Testis (tissue), 2 donors: ENCODE measurements at regions not wholly inside any gene's neighbourhood (a gene's known extent, or its start where the extent isn't known, plus 50 kb on each side); places are given as distances from the start of the nearest gene placed in this dataset.
"Not testable (repeated sequence)": the region's sequence is repeated elsewhere in the genome, so short reads cannot be mapped to it uniquely, and the experiment has no call there.

Experiments
- DNase-seq: peaks from one replicate; pipeline ENCODE4 v3.0.0-alpha.2; 2019
- H3K27ac ChIP-seq, 2 donors: fragments of 200-600 bp; sonication (generic); one replicate each; pipeline ENCODE4 v1.5.1; 2019
- H3K27me3 ChIP-seq: fragments of 200-600 bp; sonication (generic); one replicate; pipeline ENCODE4 v1.5.1; 2019
- H3K36me3 ChIP-seq: fragments of 200-600 bp; sonication (generic); one replicate; pipeline ENCODE4 v1.5.1; 2017; ENCODE audit warnings: low read depth; ENCODE audit errors: missing control alignments
- H3K4me1 ChIP-seq: fragments of 200-600 bp; sonication (generic); one replicate; pipeline ENCODE4 v1.5.1; 2019
- H3K4me3 ChIP-seq, 2 donors: fragments of 200-600 bp; sonication (generic); one replicate each; pipeline ENCODE4 v1.5.1; 2017 to 2019
- H3K9me3 ChIP-seq: fragments of 200-600 bp; sonication (generic); one replicate; pipeline ENCODE4 v1.5.1; 2017
- POLR2A ChIP-seq: fragments of 450-650 bp; IDR thresholded peaks from one replicate; pipeline ENCODE4 v1.6.1; 2017; ENCODE audit warnings: antibody characterized with exemption, mild to moderate bottlenecking, moderate library complexity
- whole genome bisulfite sequencing, 2 donors: methylation state at CpG; one replicate each; pipeline ENCODE4 v1.1.5; 2018; 5-methylcytosine and 5-hydroxymethylcytosine counted together
- intact Hi-C: fragments of 100-400 bp; cut with DNase I; formaldehyde crosslinking; loops from one replicate; pipeline ENCODE4 v1.15.1; 2023; ENCODE audit warnings: low total_unique reads
- TF ChIP-seq, protein P1 (sequence below), 3 experiments: fragments of 450-650 bp in 2 of 3; fragments of 200-600 bp in 1 of 3; sonication (generic) in 1 of 3; IDR thresholded peaks; one replicate each; pipeline ENCODE4 v1.5.1; 2016 to 2019; ENCODE audit warnings: antibody characterized with exemption in 3 of 3, mild to moderate bottlenecking in 2 of 3, moderate library complexity in 1 of 3

DNA sequence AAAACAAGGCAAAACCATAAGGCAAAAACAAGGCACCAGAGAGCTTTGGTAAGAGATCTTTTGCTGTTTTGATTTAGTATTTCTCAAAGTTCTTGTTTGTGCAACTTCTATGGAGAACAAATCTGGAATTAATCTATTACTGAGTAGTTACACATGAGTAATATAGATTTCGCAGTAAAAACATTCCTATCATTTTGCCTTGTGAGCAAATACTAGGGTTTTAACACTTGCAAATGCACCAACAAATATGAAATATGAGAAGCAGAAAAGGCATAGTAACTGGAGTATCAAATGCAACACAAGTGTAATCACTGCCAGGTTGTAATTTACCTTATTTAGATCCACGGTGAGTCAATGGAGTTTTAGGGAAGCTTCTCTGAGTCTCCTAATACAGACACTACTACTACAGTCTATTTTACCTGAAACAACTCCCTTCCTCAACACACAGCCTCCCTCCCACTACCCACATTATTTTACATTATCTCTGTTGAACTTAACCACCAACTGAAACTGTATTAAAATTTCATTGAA is 324.1 kb downstream of the FLRT2 start:
- Histone ChIP-seq H3K4me1 (no peaks in the 10 kb centered on the region), H3K27ac (no peak overlapping the region), H3K9me3 (no peaks in the 10 kb centered on the region), H3K4me3 (no peak overlapping the region), H3K36me3 (no peaks in the 10 kb centered on the region), H3K27me3 (no peaks in the 10 kb centered on the region)
- 85 to 92% methylated on average over 2 of the region's 2 CpGs for WGBS, 2 donors
- no peak for DNase-seq
- TF ChIP-seq, protein P1, sequence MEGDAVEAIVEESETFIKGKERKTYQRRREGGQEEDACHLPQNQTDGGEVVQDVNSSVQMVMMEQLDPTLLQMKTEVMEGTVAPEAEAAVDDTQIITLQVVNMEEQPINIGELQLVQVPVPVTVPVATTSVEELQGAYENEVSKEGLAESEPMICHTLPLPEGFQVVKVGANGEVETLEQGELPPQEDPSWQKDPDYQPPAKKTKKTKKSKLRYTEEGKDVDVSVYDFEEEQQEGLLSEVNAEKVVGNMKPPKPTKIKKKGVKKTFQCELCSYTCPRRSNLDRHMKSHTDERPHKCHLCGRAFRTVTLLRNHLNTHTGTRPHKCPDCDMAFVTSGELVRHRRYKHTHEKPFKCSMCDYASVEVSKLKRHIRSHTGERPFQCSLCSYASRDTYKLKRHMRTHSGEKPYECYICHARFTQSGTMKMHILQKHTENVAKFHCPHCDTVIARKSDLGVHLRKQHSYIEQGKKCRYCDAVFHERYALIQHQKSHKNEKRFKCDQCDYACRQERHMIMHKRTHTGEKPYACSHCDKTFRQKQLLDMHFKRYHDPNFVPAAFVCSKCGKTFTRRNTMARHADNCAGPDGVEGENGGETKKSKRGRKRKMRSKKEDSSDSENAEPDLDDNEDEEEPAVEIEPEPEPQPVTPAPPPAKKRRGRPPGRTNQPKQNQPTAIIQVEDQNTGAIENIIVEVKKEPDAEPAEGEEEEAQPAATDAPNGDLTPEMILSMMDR (IDR thresholded peaks at IDR 0.05), result no peak
- no peak for TF ChIP-seq POLR2A
- intact Hi-C loops, result no loop called here

DNA sequence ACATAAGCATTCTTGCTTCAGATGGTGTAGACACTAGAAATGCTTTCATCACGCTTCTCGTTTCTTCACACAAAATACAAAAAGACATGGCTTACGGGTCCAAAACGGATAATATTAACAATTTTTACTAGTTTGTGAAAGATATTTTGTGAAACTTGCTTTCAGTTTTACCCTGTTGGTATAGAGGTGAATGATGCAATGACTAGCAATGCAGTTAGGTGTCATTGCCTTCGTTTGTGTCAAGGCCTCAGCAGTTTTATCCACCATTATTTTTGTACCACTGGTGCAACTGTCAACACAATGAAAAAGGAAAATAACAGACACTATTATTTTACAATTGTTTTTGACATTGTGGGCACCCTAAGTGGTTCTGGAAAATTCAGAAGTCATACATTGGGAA is 323.0 kb downstream of the FLRT2 start:
- Histone ChIP-seq H3K4me1 (no peaks in the 10 kb centered on the region), H3K27ac (no peak overlapping the region), H3K27me3 (no peaks in the 10 kb centered on the region), H3K9me3 (no peaks in the 10 kb centered on the region), H3K4me3 (no peak overlapping the region), H3K36me3 (no peaks in the 10 kb centered on the region)
- no peak for DNase-seq
- intact Hi-C loops, result no loop called here
- TF ChIP-seq POLR2A, result no peak
- TF ChIP-seq, protein P1 (IDR thresholded peaks at IDR 0.05), result no peak
- 93 to 95% methylated on average over 5 of the region's 5 CpGs for WGBS, 2 donors

DNA sequence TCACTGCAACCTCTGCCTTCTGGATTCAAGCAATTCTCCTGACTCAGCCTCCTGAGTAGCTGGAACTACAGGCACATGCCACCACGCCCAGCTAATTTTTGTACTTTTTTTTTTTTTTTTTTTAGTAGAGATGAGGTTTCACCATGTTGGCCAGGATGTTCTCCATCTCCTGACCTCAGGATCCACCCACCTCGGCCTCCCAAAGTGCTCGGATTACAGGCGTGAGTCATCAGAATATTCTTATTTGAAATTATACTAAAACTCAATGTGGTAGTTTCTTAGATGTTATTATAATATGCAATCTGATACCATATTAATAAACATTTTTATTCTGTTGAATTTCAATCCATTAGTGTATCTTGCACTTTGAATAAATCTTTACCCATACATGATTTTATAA is 322.2 kb downstream of the FLRT2 start:
- H3K9me3 ChIP-seq, H3K27me3 ChIP-seq, intact Hi-C loops, H3K36me3 ChIP-seq, H3K4me3 ChIP-seq, DNase-seq, H3K27ac ChIP-seq, H3K4me1 ChIP-seq: not testable (repeated sequence)
- 86 to 92% methylated on average over 4 of the region's 4 CpGs for WGBS, 2 donors

DNA sequence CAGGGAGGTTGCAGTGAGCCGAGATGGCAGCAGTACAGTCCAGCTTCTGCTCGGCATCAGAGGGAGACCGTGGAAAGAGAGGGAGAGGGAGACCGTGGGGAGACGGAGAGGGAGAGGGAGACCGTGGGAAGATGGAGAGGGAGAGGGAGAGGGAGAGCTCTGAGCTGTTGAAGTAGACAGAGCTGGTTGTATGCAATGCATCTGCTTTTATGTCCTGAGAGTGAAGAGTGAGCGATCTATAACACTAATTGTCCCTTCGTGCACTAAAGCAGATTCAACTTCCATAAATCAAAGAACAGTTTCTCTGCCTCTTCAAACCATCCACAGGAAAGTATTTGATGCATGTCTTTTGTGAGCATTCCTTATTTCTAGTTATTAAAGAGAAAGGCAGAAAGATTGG is 300.6 kb downstream of the FLRT2 start:
- H3K4me3 ChIP-seq, result peak overlapping the region in 1 of 2 donors; percentile 7
- H3K27ac ChIP-seq, H3K27me3 ChIP-seq, H3K4me1 ChIP-seq, intact Hi-C loops, H3K36me3 ChIP-seq, H3K9me3 ChIP-seq, DNase-seq: not testable (repeated sequence)
- WGBS, 2 donors, result 63 to 71% methylated on average over 8 of the region's 8 CpGs

DNA sequence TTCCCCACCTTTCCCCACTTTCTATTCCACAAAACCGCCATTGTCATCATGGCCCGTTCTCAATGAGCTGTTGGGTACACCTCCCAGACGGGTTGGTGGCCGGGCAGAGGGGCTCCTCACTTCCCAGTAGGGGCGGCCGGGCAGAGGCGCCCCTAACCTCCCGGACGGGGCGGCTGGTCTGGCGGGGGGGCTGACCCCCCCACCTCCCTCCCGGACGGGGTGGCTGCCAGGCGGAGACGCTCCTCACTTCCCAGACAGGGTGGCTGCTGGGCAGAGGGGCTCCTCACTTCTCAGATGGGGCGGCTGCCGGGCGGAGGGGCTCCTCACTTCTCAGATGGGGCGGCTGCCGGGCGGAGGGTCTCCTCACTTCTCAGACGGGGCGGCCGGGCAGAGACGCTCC is 299.7 kb downstream of the FLRT2 start:
- DNase-seq, H3K36me3 ChIP-seq, H3K4me3 ChIP-seq, H3K27me3 ChIP-seq, intact Hi-C loops, H3K27ac ChIP-seq, H3K4me1 ChIP-seq, H3K9me3 ChIP-seq: not testable (repeated sequence)
- WGBS, 2 donors, result 43 to 63% methylated on average over 1 to 21 of the region's 25 CpGs

DNA sequence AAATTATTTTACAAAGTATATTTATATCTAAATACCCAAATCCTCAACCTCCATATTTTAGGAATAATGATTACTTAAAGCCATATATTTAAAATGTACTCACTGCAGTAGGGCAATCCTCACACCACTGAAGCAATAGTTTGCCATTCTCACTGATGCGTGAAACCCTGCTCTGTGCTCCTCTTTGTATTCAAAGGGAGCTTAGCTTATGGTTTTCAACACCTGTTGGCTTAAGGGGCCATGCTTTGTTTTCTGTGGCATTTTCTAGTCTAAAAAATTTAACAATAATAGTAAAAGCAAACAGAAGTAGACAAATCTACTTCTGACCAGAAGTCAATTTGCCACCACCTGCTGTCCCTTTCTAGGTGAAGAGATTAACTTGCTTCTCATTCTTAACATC is 294.6 kb downstream of the FLRT2 start:
- no peak overlapping the region for H3K27ac ChIP-seq
- WGBS, 2 donors, result 95 to 100% methylated on average over 1 of the region's 1 CpG
- H3K36me3 ChIP-seq, result no peaks in the 10 kb centered on the region
- TF ChIP-seq POLR2A, result no peak
- TF ChIP-seq, protein P1 (IDR thresholded peaks at IDR 0.05), result no peak
- no peak overlapping the region for H3K4me3 ChIP-seq
- H3K9me3 ChIP-seq, result no peaks in the 10 kb centered on the region
- DNase-seq, result no peak
- no peaks in the 10 kb centered on the region for H3K27me3 ChIP-seq
- intact Hi-C loops, result no loop called here
- no peaks in the 10 kb centered on the region for H3K4me1 ChIP-seq
